ENCODE measurements at regions not wholly inside any gene's neighbourhood (a gene's known extent, or its start where the extent isn't known, plus 50 kb on each side); places are given as distances from the start of the nearest gene placed in this dataset.

- Mint-ChIP-seq H3K27me3 (no peaks in the 10 kb centered on the region), H3K9me3 (no peaks in the 10 kb centered on the region), H3K36me3 (ENCODE audit: low read depth) (no peaks in the 10 kb centered on the region), H3K4me3 (no peak overlapping the region), H3K27ac (no peak overlapping the region), H3K4me1 (no peaks in the 10 kb centered on the region)
- intact Hi-C loops (cut with micrococcal nuclease): no loop called here
- TF ChIP-seq, protein P1, sequence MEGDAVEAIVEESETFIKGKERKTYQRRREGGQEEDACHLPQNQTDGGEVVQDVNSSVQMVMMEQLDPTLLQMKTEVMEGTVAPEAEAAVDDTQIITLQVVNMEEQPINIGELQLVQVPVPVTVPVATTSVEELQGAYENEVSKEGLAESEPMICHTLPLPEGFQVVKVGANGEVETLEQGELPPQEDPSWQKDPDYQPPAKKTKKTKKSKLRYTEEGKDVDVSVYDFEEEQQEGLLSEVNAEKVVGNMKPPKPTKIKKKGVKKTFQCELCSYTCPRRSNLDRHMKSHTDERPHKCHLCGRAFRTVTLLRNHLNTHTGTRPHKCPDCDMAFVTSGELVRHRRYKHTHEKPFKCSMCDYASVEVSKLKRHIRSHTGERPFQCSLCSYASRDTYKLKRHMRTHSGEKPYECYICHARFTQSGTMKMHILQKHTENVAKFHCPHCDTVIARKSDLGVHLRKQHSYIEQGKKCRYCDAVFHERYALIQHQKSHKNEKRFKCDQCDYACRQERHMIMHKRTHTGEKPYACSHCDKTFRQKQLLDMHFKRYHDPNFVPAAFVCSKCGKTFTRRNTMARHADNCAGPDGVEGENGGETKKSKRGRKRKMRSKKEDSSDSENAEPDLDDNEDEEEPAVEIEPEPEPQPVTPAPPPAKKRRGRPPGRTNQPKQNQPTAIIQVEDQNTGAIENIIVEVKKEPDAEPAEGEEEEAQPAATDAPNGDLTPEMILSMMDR (IDR thresholded peaks at IDR 0.05): no peak
- ATAC-seq (ENCODE audit: low read depth): no peak
- no peak for DNase-seq
- POLR2A ChIA-PET: no interaction called here
- CTCF ChIA-PET: no interaction called here
Measured at GRCh38 chr2:34110392-34110791, 511.3 kb upstream of the FAM98A start.

DNA sequence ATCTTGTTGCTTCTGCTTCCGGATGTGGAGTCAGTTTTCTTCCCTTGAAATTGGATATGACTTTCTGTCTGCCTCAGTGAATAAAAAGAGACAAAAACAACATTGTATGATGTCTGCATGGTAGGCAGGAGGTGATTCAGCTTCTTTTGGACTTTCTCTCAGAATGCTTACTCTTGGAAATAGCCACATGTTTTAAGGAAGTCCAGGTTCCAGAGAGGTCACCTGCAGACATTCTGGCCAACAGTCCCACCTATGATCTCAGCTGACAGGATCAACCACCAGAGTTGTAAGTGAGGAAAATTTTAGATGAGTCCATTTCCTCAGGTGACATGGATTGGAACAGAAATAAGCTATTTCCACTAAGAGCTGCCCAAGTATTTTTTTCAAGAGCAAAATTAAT is 508.7 kb upstream of the FAM98A start:
- ATAC-seq (ENCODE audit: low read depth): no peak
- ChIA-PET POLR2A (no interaction called here), CTCF (no interaction called here)
- H3K4me1 Mint-ChIP-seq: no peaks in the 10 kb centered on the region
- intact Hi-C loops (cut with micrococcal nuclease): no loop called here
- no peaks in the 10 kb centered on the region for H3K36me3 Mint-ChIP-seq (ENCODE audit: low read depth)
- no peaks in the 10 kb centered on the region for H3K27me3 Mint-ChIP-seq
- no peak overlapping the region for H3K4me3 Mint-ChIP-seq
- DNase-seq: no peak
- TF ChIP-seq, protein P1 (IDR thresholded peaks at IDR 0.05): no peak
- H3K27ac Mint-ChIP-seq: no peak overlapping the region
- no peaks in the 10 kb centered on the region for H3K9me3 Mint-ChIP-seq

GRCh38 chr2:34105006-34105767 is 506.1 kb upstream of the FAM98A start:
- no peaks in the 10 kb centered on the region for H3K9me3 Mint-ChIP-seq
- no peaks in the 10 kb centered on the region for H3K36me3 Mint-ChIP-seq (ENCODE audit: low read depth)
- DNase-seq: no peak
- ATAC-seq (ENCODE audit: low read depth): no peak
- intact Hi-C loops (cut with micrococcal nuclease): no loop called here
- no peaks in the 10 kb centered on the region for H3K4me1 Mint-ChIP-seq
- TF ChIP-seq, protein P1 (IDR thresholded peaks at IDR 0.05): no peak
- no peak overlapping the region for H3K27ac Mint-ChIP-seq
- no peak overlapping the region for H3K4me3 Mint-ChIP-seq
- no peaks in the 10 kb centered on the region for H3K27me3 Mint-ChIP-seq
- CTCF ChIA-PET: no interaction called here
- POLR2A ChIA-PET: no interaction called here

- CTCF ChIA-PET: no interaction called here
- Mint-ChIP-seq H3K27ac (no peak overlapping the region), H3K9me3 (no peaks in the 10 kb centered on the region), H3K27me3 (no peaks in the 10 kb centered on the region), H3K4me3 (no peak overlapping the region), H3K36me3 (ENCODE audit: low read depth) (no peaks in the 10 kb centered on the region), H3K4me1 (no peaks in the 10 kb centered on the region)
- POLR2A ChIA-PET: no interaction called here
- TF ChIP-seq, protein P1 (IDR thresholded peaks at IDR 0.05): no peak
- intact Hi-C loops (cut with micrococcal nuclease): no loop called here
- no peak for ATAC-seq (ENCODE audit: low read depth)
- no peak for DNase-seq
Measured at GRCh38 chr2:34104601-34105000, 505.5 kb upstream of the FAM98A start.

- TF ChIP-seq, protein P1 (IDR thresholded peaks at IDR 0.05): no peak
- H3K4me3 Mint-ChIP-seq: no peak overlapping the region
- no peaks in the 10 kb centered on the region for H3K27me3 Mint-ChIP-seq
- H3K27ac Mint-ChIP-seq: no peak overlapping the region
- intact Hi-C loops (cut with micrococcal nuclease): no loop called here
- H3K4me1 Mint-ChIP-seq: no peaks in the 10 kb centered on the region
- no peak for ATAC-seq (ENCODE audit: low read depth)
- no peaks in the 10 kb centered on the region for H3K36me3 Mint-ChIP-seq (ENCODE audit: low read depth)
- CTCF ChIA-PET: no interaction called here
- H3K9me3 Mint-ChIP-seq: no peaks in the 10 kb centered on the region
- no peak for DNase-seq
- POLR2A ChIA-PET: no interaction called here
Measured at GRCh38 chr2:34103437-34103836, 504.3 kb upstream of the FAM98A start.

Measured in activated B cell treated with CpG ODN at 0.5 μM for 24 hours (primary cell).